Subcutaneous abdominal adipose tissue (tissue), 5 donors: ENCODE measurements at regions not wholly inside any gene's neighbourhood (a gene's known extent, or its start where the extent isn't known, plus 50 kb on each side); places are given as distances from the start of the nearest gene placed in this dataset.
A peak's percentile ranks its signal among the peaks of the same experiment; 100 is the strongest.

Experiments
- H3K27ac ChIP-seq: one replicate; pipeline ENCODE4 v1.7.0; 2013; ENCODE audit warnings: low read depth, mild to moderate bottlenecking, inconsistent platforms, low read length, moderate library complexity
- H3K27me3 ChIP-seq, 5 donors: one replicate each; pipeline ENCODE4 v1.7.0; 2013; ENCODE audit warnings: low read length in 5 of 5, inconsistent platforms in 1 of 5; ENCODE audit not compliant: control insufficient read depth in 5 of 5, insufficient read depth in 4 of 5
- H3K36me3 ChIP-seq, 5 donors: one replicate each; pipeline ENCODE4 v1.7.0; 2013; ENCODE audit warnings: low read length in 5 of 5; ENCODE audit not compliant: control insufficient read depth in 5 of 5, insufficient read depth in 5 of 5
- H3K4me1 ChIP-seq, 5 donors: one replicate each; pipeline ENCODE4 v1.7.0; 2013; ENCODE audit warnings: low read length in 5 of 5, mild to moderate bottlenecking in 3 of 5, moderate library complexity in 1 of 5; ENCODE audit not compliant: control insufficient read depth in 5 of 5, insufficient read depth in 5 of 5
- H3K4me3 ChIP-seq, 5 donors: one replicate each; pipeline ENCODE4 v1.7.0; 2013; ENCODE audit warnings: low read length in 5 of 5, low read depth in 1 of 5
- H3K9ac ChIP-seq, 5 donors: one replicate each; pipeline ENCODE4 v1.7.0; 2013; ENCODE audit warnings: low read length in 5 of 5, mild to moderate bottlenecking in 4 of 5, moderate library complexity in 3 of 5
- H3K9me3 ChIP-seq, 5 donors: one replicate each; pipeline ENCODE4 v1.7.0; 2013; ENCODE audit warnings: low read length in 5 of 5; ENCODE audit not compliant: control insufficient read depth in 5 of 5
- donor health status: healthy.
- donor health status: healthy.
- donor health status: healthy.
- donor health status: healthy.
- donor health status: healthy.

GRCh38 chrX:20397587-20397986 is 130.9 kb upstream of the RPS6KA3 start:
- no peaks in the 10 kb centered on the region for H3K36me3 ChIP-seq
- no peak overlapping the region for H3K9ac ChIP-seq
- H3K4me1 ChIP-seq = peaks cover 0 to 18% (median 9%) of the 10 kb centered on the region in 5 donors
- peaks cover 0 to 6% (median 0%) of the 10 kb centered on the region in 5 donors for H3K27me3 ChIP-seq
- no peak overlapping the region for H3K27ac ChIP-seq
- no peak overlapping the region for H3K4me3 ChIP-seq
- H3K9me3 ChIP-seq = no peaks in the 10 kb centered on the region

- Histone ChIP-seq H3K9ac (no peak overlapping the region), H3K9me3 (no peaks in the 10 kb centered on the region), H3K4me1 (peaks cover 0 to 18% (median 9%) of the 10 kb centered on the region in 5 donors), H3K36me3 (no peaks in the 10 kb centered on the region), H3K27me3 (peaks cover 0 to 6% (median 0%) of the 10 kb centered on the region in 5 donors), H3K4me3 (no peak overlapping the region), H3K27ac (peak overlapping the region; percentile 19)
These were observed 127.7 kb upstream of the RPS6KA3 start for GRCh38 chrX:20394451-20394850.

- Histone ChIP-seq H3K9ac (no peak overlapping the region), H3K4me1 (peaks cover 0 to 18% (median 9%) of the 10 kb centered on the region in 5 donors), H3K27me3 (peaks cover 0 to 6% (median 0%) of the 10 kb centered on the region in 5 donors), H3K36me3 (no peaks in the 10 kb centered on the region), H3K4me3 (no peak overlapping the region), H3K27ac (peak overlapping the region; percentile 19), H3K9me3 (no peaks in the 10 kb centered on the region)
These were observed 127.2 kb upstream of the RPS6KA3 start for GRCh38 chrX:20393944-20394343.

- no peak overlapping the region for H3K27ac ChIP-seq
- H3K9ac ChIP-seq = no peak overlapping the region
- H3K9me3 ChIP-seq = no peaks in the 10 kb centered on the region
- no peaks in the 10 kb centered on the region for H3K4me1 ChIP-seq
- no peaks in the 10 kb centered on the region for H3K36me3 ChIP-seq
- no peak overlapping the region for H3K4me3 ChIP-seq
- H3K27me3 ChIP-seq = peaks cover 0 to 2% (median 0%) of the 10 kb centered on the region in 5 donors
These were observed 121.9 kb upstream of the RPS6KA3 start for GRCh38 chrX:20388594-20388993.

GRCh38 chrX:20383477-20383876 is 116.8 kb upstream of the RPS6KA3 start:
- Histone ChIP-seq H3K27ac (no peak overlapping the region), H3K4me1 (no peaks in the 10 kb centered on the region), H3K4me3 (no peak overlapping the region), H3K36me3 (no peaks in the 10 kb centered on the region), H3K9me3 (peaks cover 0 to 3% (median 0%) of the 10 kb centered on the region in 5 donors), H3K9ac (no peak overlapping the region), H3K27me3 (peaks cover 0 to 3% (median 0%) of the 10 kb centered on the region in 5 donors)

GRCh38 chrX:20382518-20383297 is 116.0 kb upstream of the RPS6KA3 start:
- no peaks in the 10 kb centered on the region for H3K4me1 ChIP-seq
- no peak overlapping the region for H3K4me3 ChIP-seq
- H3K9ac ChIP-seq = no peak overlapping the region
- H3K36me3 ChIP-seq = no peaks in the 10 kb centered on the region
- H3K27ac ChIP-seq = no peak overlapping the region
- peaks cover 0 to 3% (median 0%) of the 10 kb centered on the region in 5 donors for H3K27me3 ChIP-seq
- peaks cover 0 to 3% (median 0%) of the 10 kb centered on the region in 5 donors for H3K9me3 ChIP-seq

GRCh38 chrX:20382082-20382481 is 115.4 kb upstream of the RPS6KA3 start:
- Histone ChIP-seq H3K9me3 (peaks cover 0 to 3% (median 0%) of the 10 kb centered on the region in 5 donors), H3K9ac (no peak overlapping the region), H3K36me3 (no peaks in the 10 kb centered on the region), H3K27me3 (peaks cover 0 to 3% (median 0%) of the 10 kb centered on the region in 5 donors), H3K4me3 (no peak overlapping the region), H3K4me1 (no peaks in the 10 kb centered on the region), H3K27ac (no peak overlapping the region)

- H3K27ac ChIP-seq = no peak overlapping the region
- H3K9ac ChIP-seq = no peak overlapping the region
- H3K27me3 ChIP-seq = peaks cover 0 to 3% (median 2%) of the 10 kb centered on the region in 5 donors
- no peaks in the 10 kb centered on the region for H3K36me3 ChIP-seq
- H3K9me3 ChIP-seq = peaks cover 0 to 3% (median 0%) of the 10 kb centered on the region in 5 donors
- H3K4me3 ChIP-seq = no peak overlapping the region
- peaks cover 0 to 8% (median 0%) of the 10 kb centered on the region in 5 donors for H3K4me1 ChIP-seq
These were observed 111.7 kb upstream of the RPS6KA3 start for GRCh38 chrX:20378233-20378920.

- peaks cover 0 to 4% (median 0%) of the 10 kb centered on the region in 5 donors for H3K9me3 ChIP-seq
- H3K9ac ChIP-seq = no peak overlapping the region
- H3K4me1 ChIP-seq = peaks cover 0 to 8% (median 0%) of the 10 kb centered on the region in 5 donors
- peaks cover 0 to 3% (median 2%) of the 10 kb centered on the region in 5 donors for H3K27me3 ChIP-seq
- H3K4me3 ChIP-seq = no peak overlapping the region
- H3K27ac ChIP-seq = no peak overlapping the region
- H3K36me3 ChIP-seq = no peaks in the 10 kb centered on the region
These were observed 108.3 kb upstream of the RPS6KA3 start for GRCh38 chrX:20374900-20375438.

GRCh38 chrX:20374450-20374849 is 107.7 kb upstream of the RPS6KA3 start:
- Histone ChIP-seq H3K4me1 (peaks cover 0 to 8% (median 0%) of the 10 kb centered on the region in 5 donors), H3K9ac (no peak overlapping the region), H3K9me3 (peaks cover 0 to 4% (median 0%) of the 10 kb centered on the region in 5 donors), H3K27me3 (peaks cover 0 to 3% (median 2%) of the 10 kb centered on the region in 5 donors), H3K36me3 (no peaks in the 10 kb centered on the region), H3K4me3 (no peak overlapping the region), H3K27ac (no peak overlapping the region)
